OCI-LY7 (cell line): ENCODE measurements at regions not wholly inside any gene's neighbourhood (a gene's known extent, or its start where the extent isn't known, plus 50 kb on each side); places are given as distances from the start of the nearest gene placed in this dataset.

ENCODE experiments used
- BruUV-seq: library from RNA; stranded (reverse); fragments of 400-500 nt; replicated peaks from 2 replicates; lab custom pipeline; 2021; lab: Mats Ljungman, UMichigan
- CTCF ChIA-PET: fragments of 300-600 bp; sonication (Branson Sonifier 250); formaldehyde crosslinking; loops from one replicate; lab custom pipeline; 2022; ENCODE audit warnings: antibody characterized with exemption; ENCODE audit not compliant: unreplicated experiment; lab: Charles Lee
- POLR2A ChIA-PET: fragments of 300-600 bp; sonication (Branson Sonifier 250); formaldehyde crosslinking; loops from one replicate; lab custom pipeline; 2022; ENCODE audit warnings: antibody characterized with exemption; lab: Charles Lee
- DNase-seq: peaks from one replicate; pipeline ENCODE4 v3.0.0-alpha.2; 2015; ENCODE audit warnings: low spot score
- H2AFZ ChIP-seq: fragments of 200-600 bp; sonication (generic), shearing (Covaris generic); 2 replicates; pipeline ENCODE4 v1.6.1; 2014; ENCODE audit warnings: mild to moderate bottlenecking, antibody characterized with exemption, low read length, moderate library complexity
- H3K27ac ChIP-seq: fragments of 200-600 bp; sonication (generic); 2 replicates; pipeline ENCODE4 v1.5.1; 2014; ENCODE audit warnings: mixed run types, low read depth, mild to moderate bottlenecking, moderate library complexity, low read length, inconsistent platforms; ENCODE audit not compliant: poor library complexity, severe bottlenecking
- H3K36me3 ChIP-seq: fragments of 200-600 bp; sonication (generic); 2 replicates; pipeline ENCODE4 v1.6.1; 2014; ENCODE audit warnings: mild to moderate bottlenecking, antibody characterized with exemption, low read length, moderate library complexity, mixed read lengths; ENCODE audit not compliant: insufficient read depth
- H3K4me1 ChIP-seq: fragments of 200-600 bp; sonication (generic); 2 replicates; pipeline ENCODE4 v1.5.1; 2014; ENCODE audit warnings: mild to moderate bottlenecking, low read length; ENCODE audit not compliant: insufficient read depth, poor library complexity, severe bottlenecking
- H3K4me2 ChIP-seq: fragments of 200-600 bp; sonication (generic); 2 replicates; pipeline ENCODE4 v1.6.1; 2014; ENCODE audit warnings: mild to moderate bottlenecking, low read length
- H3K4me3 ChIP-seq: fragments of 200-600 bp; sonication (generic); 2 replicates; pipeline ENCODE4 v1.5.1; 2014; ENCODE audit warnings: mild to moderate bottlenecking, low read depth, low read length; ENCODE audit not compliant: poor library complexity, severe bottlenecking
- H3K79me2 ChIP-seq: fragments of 200-600 bp; sonication (generic); 2 replicates; pipeline ENCODE4 v1.6.1; 2016; ENCODE audit warnings: low read depth, mild to moderate bottlenecking, low read length, moderate library complexity, mixed read lengths; ENCODE audit not compliant: insufficient read depth
- H3K9me2 ChIP-seq: fragments of 200-600 bp; sonication (generic); 2 replicates; pipeline ENCODE4 v1.6.1; 2016; ENCODE audit warnings: mild to moderate bottlenecking, low read length, mixed read lengths; ENCODE audit not compliant: insufficient read depth
- H3K9me3 ChIP-seq: fragments of 200-600 bp; sonication (generic); 2 replicates; pipeline ENCODE4 v1.6.1; 2014; ENCODE audit warnings: mild to moderate bottlenecking, mixed run types, low read length, mixed read lengths
- H4K20me1 ChIP-seq: fragments of 200-600 bp; sonication (generic); 2 replicates; pipeline ENCODE4 v1.6.1; 2014; ENCODE audit warnings: mild to moderate bottlenecking, antibody characterized with exemption, low read length, moderate library complexity, mixed read lengths; ENCODE audit not compliant: insufficient read depth
- EZH2phosphoT487 ChIP-seq: fragments of 200-600 bp; sonication (generic); IDR thresholded peaks from 2 replicates; pipeline ENCODE4 v1.6.1; 2018; ENCODE audit warnings: low read depth, borderline replicate concordance, mild to moderate bottlenecking, mixed run types, antibody characterized with exemption, low read length, moderate library complexity, mixed read lengths
- intact Hi-C: fragments of 100-400 bp; cut with micrococcal nuclease; formaldehyde crosslinking; loops from one replicate; pipeline ENCODE4 v1.10.0; 2022; ENCODE audit not compliant: unreplicated experiment
- TF ChIP-seq, protein P1 (sequence below): fragments of 200-600 bp; sonication (generic); conservative IDR thresholded peaks from 2 replicates; pipeline ENCODE4 v1.5.1; 2014; ENCODE audit warnings: mild to moderate bottlenecking, antibody characterized with exemption, low read length, moderate library complexity, mixed read lengths

DNA sequence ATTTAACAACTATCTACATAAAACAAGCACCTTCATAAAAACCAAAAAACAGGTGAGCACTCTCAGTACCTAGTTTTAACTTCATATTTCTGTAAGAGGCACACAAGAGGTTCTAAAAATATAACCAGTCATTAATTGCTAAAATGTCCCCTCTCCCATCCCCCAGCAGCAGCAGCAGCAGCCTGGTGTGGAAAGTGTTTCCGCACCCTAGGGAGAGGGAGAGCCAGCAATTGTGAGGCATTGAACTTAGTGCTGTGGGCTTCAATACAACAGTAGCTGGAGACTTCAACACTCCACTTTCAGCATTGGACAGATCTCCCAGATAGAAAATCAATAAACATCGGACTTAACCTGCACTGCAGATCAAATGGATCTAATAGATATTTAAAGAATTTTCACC is 1158.5 kb downstream of the JRKL start:
- CTCF ChIA-PET = no interaction called here
- no peak overlapping the region for H2AFZ ChIP-seq
- no peaks in the 10 kb centered on the region for H3K36me3 ChIP-seq
- H3K9me2 ChIP-seq = no peaks in the 10 kb centered on the region
- no peaks in the 10 kb centered on the region for H4K20me1 ChIP-seq
- no peaks in the 10 kb centered on the region for H3K4me1 ChIP-seq
- H3K79me2 ChIP-seq = no peaks in the 10 kb centered on the region
- no peak overlapping the region for H3K4me2 ChIP-seq
- no peak for DNase-seq
- no peaks in the 10 kb centered on the region for H3K9me3 ChIP-seq
- no peak for TF ChIP-seq EZH2phosphoT487
- intact Hi-C loops = no loop called here
- H3K27ac ChIP-seq = no peak overlapping the region
- BruUV-seq = no TSS peak
- H3K4me3 ChIP-seq = no peak overlapping the region
- POLR2A ChIA-PET = no interaction called here

DNA sequence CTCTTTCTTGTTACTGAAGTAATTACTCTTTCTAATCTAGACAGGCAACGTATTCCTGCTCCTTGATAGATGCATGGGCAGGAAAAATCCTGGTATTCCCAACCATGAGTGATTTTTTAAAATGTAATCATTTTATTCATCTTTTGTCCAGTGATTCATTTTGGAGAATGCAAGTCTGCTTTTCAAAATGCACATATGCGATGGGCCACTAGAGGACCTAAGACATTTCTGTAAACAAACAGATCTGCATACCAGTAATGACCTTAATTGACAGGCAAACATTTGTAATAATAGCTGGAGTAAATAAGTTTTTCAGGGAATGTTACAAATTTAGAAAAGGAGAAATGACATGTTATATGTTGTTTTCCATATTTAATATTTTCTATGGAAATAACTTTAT is 1167.6 kb downstream of the JRKL start:
- Histone ChIP-seq H3K79me2 (no peaks in the 10 kb centered on the region), H3K36me3 (no peaks in the 10 kb centered on the region), H3K9me2 (no peaks in the 10 kb centered on the region), H3K27ac (no peak overlapping the region), H3K9me3 (no peaks in the 10 kb centered on the region), H3K4me3 (no peak overlapping the region), H2AFZ (no peak overlapping the region), H3K4me2 (no peak overlapping the region), H4K20me1 (no peaks in the 10 kb centered on the region), H3K4me1 (no peaks in the 10 kb centered on the region)
- no peak for DNase-seq
- POLR2A ChIA-PET = interaction anchor here (0.7 kb wide), 1 partner anchor 58 kb away, joined by 3 read pairs; no protein-coding TSS in a partner anchor
- intact Hi-C loops = no loop called here
- TF ChIP-seq EZH2phosphoT487 = no peak
- TF ChIP-seq, protein P1, sequence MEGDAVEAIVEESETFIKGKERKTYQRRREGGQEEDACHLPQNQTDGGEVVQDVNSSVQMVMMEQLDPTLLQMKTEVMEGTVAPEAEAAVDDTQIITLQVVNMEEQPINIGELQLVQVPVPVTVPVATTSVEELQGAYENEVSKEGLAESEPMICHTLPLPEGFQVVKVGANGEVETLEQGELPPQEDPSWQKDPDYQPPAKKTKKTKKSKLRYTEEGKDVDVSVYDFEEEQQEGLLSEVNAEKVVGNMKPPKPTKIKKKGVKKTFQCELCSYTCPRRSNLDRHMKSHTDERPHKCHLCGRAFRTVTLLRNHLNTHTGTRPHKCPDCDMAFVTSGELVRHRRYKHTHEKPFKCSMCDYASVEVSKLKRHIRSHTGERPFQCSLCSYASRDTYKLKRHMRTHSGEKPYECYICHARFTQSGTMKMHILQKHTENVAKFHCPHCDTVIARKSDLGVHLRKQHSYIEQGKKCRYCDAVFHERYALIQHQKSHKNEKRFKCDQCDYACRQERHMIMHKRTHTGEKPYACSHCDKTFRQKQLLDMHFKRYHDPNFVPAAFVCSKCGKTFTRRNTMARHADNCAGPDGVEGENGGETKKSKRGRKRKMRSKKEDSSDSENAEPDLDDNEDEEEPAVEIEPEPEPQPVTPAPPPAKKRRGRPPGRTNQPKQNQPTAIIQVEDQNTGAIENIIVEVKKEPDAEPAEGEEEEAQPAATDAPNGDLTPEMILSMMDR = no peak
- CTCF ChIA-PET = no interaction called here
- BruUV-seq = no TSS peak

DNA sequence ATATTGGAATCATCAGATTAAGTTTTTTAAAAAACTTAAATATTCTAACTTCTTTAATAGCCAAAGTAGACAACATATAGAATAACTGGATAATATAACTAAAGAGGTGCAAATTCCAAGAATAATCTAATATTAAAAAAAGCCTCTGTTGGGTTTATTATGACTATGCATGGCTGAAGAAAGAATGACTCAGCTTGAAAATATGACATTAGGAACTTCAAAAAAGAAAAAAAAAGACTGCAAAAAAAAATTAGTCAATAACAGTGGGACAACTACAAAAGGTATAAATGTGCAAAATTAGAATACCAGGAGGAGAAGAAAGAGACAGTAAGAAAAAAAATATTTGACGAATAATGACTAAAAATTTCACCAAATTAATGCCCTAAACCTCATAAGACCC is 1178.0 kb downstream of the JRKL start:
- no TSS peak for BruUV-seq
- H3K27ac ChIP-seq = no peak overlapping the region
- intact Hi-C loops = no loop called here
- H3K4me2 ChIP-seq = no peak overlapping the region
- no peaks in the 10 kb centered on the region for H3K9me3 ChIP-seq
- no peaks in the 10 kb centered on the region for H4K20me1 ChIP-seq
- ChIA-PET CTCF (no interaction called here), POLR2A (no interaction called here)
- TF ChIP-seq, protein P1 = no peak
- no peak for TF ChIP-seq EZH2phosphoT487
- H3K4me3 ChIP-seq = no peak overlapping the region
- no peaks in the 10 kb centered on the region for H3K79me2 ChIP-seq
- no peak for DNase-seq
- H2AFZ ChIP-seq = no peak overlapping the region
- no peaks in the 10 kb centered on the region for H3K36me3 ChIP-seq
- H3K4me1 ChIP-seq = no peaks in the 10 kb centered on the region
- no peaks in the 10 kb centered on the region for H3K9me2 ChIP-seq
